ENCODE measurements at regions not wholly inside any gene's neighbourhood (a gene's known extent, or its start where the extent isn't known, plus 50 kb on each side); places are given as distances from the start of the nearest gene placed in this dataset.

DNA sequence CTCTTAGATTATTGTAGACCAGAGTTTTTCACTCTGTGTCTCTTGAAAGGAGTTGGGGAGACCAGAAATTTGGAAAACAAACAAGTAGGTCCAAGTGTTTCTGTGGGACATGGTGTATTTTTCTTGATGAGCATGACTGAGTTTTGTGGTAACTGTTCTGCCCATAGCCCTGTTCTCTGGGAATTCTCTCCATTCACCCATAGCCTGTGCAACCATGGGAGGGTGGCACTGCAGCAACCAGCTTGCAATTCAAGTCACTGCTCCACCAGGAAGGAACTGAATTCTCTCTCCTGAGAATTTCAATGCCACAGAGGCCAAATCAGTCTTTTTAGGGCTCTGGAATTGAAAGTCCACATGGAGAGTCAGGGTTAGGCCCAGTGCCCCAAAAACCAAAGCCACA, 475.3 kb upstream of the TRPC7 start:
- TF ChIP-seq, protein P1, sequence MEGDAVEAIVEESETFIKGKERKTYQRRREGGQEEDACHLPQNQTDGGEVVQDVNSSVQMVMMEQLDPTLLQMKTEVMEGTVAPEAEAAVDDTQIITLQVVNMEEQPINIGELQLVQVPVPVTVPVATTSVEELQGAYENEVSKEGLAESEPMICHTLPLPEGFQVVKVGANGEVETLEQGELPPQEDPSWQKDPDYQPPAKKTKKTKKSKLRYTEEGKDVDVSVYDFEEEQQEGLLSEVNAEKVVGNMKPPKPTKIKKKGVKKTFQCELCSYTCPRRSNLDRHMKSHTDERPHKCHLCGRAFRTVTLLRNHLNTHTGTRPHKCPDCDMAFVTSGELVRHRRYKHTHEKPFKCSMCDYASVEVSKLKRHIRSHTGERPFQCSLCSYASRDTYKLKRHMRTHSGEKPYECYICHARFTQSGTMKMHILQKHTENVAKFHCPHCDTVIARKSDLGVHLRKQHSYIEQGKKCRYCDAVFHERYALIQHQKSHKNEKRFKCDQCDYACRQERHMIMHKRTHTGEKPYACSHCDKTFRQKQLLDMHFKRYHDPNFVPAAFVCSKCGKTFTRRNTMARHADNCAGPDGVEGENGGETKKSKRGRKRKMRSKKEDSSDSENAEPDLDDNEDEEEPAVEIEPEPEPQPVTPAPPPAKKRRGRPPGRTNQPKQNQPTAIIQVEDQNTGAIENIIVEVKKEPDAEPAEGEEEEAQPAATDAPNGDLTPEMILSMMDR (IDR thresholded peaks at IDR 0.05), result no peak
- TF ChIP-seq MYC (IDR thresholded peaks at IDR 0.05; ENCODE audit: borderline replicate concordance, low read length), result no peak
- TF ChIP-seq MAZ (IDR thresholded peaks at IDR 0.05; ENCODE audit: borderline replicate concordance, low read depth, low read length), result no peak
- no peak for TF ChIP-seq BHLHE40 (IDR thresholded peaks at IDR 0.05; ENCODE audit: low read depth, low read length)
- TF ChIP-seq TP53 (CRISPR knock-in tag; IDR thresholded peaks at IDR 0.05), result no peak
- TF ChIP-seq, protein P2, sequence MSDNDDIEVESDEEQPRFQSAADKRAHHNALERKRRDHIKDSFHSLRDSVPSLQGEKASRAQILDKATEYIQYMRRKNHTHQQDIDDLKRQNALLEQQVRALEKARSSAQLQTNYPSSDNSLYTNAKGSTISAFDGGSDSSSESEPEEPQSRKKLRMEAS (IDR thresholded peaks at IDR 0.05), result no peak
- TF ChIP-seq POLR2A (IDR thresholded peaks at IDR 0.05; ENCODE audit: low read length), result no peak
- TF ChIP-seq, protein P3, sequence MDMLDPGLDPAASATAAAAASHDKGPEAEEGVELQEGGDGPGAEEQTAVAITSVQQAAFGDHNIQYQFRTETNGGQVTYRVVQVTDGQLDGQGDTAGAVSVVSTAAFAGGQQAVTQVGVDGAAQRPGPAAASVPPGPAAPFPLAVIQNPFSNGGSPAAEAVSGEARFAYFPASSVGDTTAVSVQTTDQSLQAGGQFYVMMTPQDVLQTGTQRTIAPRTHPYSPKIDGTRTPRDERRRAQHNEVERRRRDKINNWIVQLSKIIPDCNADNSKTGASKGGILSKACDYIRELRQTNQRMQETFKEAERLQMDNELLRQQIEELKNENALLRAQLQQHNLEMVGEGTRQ (IDR thresholded peaks at IDR 0.05), result no peak
- TF ChIP-seq, protein P4, sequence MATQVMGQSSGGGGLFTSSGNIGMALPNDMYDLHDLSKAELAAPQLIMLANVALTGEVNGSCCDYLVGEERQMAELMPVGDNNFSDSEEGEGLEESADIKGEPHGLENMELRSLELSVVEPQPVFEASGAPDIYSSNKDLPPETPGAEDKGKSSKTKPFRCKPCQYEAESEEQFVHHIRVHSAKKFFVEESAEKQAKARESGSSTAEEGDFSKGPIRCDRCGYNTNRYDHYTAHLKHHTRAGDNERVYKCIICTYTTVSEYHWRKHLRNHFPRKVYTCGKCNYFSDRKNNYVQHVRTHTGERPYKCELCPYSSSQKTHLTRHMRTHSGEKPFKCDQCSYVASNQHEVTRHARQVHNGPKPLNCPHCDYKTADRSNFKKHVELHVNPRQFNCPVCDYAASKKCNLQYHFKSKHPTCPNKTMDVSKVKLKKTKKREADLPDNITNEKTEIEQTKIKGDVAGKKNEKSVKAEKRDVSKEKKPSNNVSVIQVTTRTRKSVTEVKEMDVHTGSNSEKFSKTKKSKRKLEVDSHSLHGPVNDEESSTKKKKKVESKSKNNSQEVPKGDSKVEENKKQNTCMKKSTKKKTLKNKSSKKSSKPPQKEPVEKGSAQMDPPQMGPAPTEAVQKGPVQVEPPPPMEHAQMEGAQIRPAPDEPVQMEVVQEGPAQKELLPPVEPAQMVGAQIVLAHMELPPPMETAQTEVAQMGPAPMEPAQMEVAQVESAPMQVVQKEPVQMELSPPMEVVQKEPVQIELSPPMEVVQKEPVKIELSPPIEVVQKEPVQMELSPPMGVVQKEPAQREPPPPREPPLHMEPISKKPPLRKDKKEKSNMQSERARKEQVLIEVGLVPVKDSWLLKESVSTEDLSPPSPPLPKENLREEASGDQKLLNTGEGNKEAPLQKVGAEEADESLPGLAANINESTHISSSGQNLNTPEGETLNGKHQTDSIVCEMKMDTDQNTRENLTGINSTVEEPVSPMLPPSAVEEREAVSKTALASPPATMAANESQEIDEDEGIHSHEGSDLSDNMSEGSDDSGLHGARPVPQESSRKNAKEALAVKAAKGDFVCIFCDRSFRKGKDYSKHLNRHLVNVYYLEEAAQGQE (IDR thresholded peaks at IDR 0.05), result no peak
- no peak for TF ChIP-seq EP300 (IDR thresholded peaks at IDR 0.05)
- TF ChIP-seq, protein P5, sequence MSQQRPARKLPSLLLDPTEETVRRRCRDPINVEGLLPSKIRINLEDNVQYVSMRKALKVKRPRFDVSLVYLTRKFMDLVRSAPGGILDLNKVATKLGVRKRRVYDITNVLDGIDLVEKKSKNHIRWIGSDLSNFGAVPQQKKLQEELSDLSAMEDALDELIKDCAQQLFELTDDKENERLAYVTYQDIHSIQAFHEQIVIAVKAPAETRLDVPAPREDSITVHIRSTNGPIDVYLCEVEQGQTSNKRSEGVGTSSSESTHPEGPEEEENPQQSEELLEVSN (IDR thresholded peaks at IDR 0.05; ENCODE audit: borderline replicate concordance, low read depth), result no peak
- TF ChIP-seq CHD2 (IDR thresholded peaks at IDR 0.05; ENCODE audit: low read length, partially characterized antibody), result no peak

Measured in A549 (cell line).